ACC112 (cell line): ENCODE measurements at regions not wholly inside any gene's neighbourhood (a gene's known extent, or its start where the extent isn't known, plus 50 kb on each side); places are given as distances from the start of the nearest gene placed in this dataset.

Experiments used
- H2AFZ ChIP-seq: fragments of 200-600 bp; sonication (generic); one replicate; pipeline ENCODE4 v1.6.0; 2017; ENCODE audit warnings: antibody characterized with exemption, low read length; ENCODE audit not compliant: unreplicated experiment
- H3K27ac ChIP-seq: fragments of 200-600 bp; sonication (generic); 2 replicates; pipeline ENCODE4 v1.5.1; 2014; ENCODE audit warnings: low read depth, mild to moderate bottlenecking, antibody characterized with exemption, low read length, moderate library complexity
- H3K27me3 ChIP-seq: fragments of 200-600 bp; sonication (generic); 2 replicates; pipeline ENCODE4 v1.6.1; 2014; ENCODE audit warnings: mild to moderate bottlenecking, antibody characterized with exemption, low read length, moderate library complexity, mixed read lengths; ENCODE audit not compliant: insufficient read depth
- H3K36me3 ChIP-seq: fragments of 200-600 bp; sonication (generic); 2 replicates; pipeline ENCODE4 v1.6.1; 2016; ENCODE audit warnings: mild to moderate bottlenecking, antibody characterized with exemption, low read length, moderate library complexity, mixed read lengths; ENCODE audit not compliant: insufficient read depth
- H3K4me1 ChIP-seq: fragments of 200-600 bp; sonication (generic); one replicate; pipeline ENCODE4 v1.6.1; 2016; ENCODE audit warnings: low read length, mixed read lengths; ENCODE audit not compliant: insufficient read depth, unreplicated experiment, control insufficient read depth
- H3K4me3 ChIP-seq: fragments of 200-600 bp; sonication (generic); 2 replicates; pipeline ENCODE4 v1.5.1; 2014; ENCODE audit warnings: mild to moderate bottlenecking, low read depth, low read length
- H3K79me2 ChIP-seq: fragments of 200-600 bp; sonication (generic); one replicate; pipeline ENCODE4 v1.6.0; 2016; ENCODE audit warnings: low read length; ENCODE audit not compliant: control insufficient read depth, unreplicated experiment, insufficient read depth

DNA sequence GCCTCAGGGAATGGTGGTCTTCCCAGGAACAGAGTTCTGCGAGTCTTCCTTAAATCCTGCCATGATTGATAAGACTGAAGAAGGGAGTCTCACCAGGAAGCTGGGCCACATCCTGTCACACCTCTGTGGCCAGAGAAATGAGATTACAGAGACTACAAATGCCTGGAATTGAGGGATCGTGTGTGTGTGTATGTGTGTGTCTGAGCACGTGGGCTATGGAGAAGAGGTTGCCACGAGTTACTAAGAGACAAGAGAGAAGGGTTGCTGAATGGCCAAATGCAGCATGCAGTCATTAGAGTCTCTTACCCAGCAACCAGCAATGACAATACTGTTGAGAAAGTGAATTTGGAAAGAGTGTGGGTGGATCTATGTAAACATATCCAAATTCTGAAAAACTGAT, 443.1 kb downstream of the MFSD1 start:
- no peaks in the 10 kb centered on the region for H3K79me2 ChIP-seq
- no peak overlapping the region for H3K4me3 ChIP-seq
- H3K4me1 ChIP-seq, result no peaks in the 10 kb centered on the region
- H3K27me3 ChIP-seq, result no peaks in the 10 kb centered on the region
- H3K36me3 ChIP-seq, result no peaks in the 10 kb centered on the region
- H3K27ac ChIP-seq, result no peak overlapping the region
- no peak overlapping the region for H2AFZ ChIP-seq

DNA sequence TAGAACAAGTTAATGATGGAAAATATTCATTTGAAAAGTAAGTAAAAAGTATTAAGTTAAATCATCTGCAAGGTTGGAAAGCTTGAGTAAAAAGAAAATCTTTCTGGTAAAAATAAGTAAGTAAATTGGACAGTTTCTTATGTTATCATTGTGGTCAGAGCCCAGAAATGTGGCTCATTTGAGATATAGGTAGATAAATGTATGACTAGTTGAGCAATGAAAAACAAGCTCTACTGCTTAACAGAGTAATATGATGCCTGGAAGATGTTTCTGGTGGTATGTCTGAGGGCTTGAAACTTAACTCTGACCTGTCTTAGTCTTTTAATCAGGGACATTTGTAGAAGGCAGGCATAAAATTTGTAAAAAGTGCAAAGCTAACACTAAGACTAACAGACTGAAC, 444.0 kb downstream of the MFSD1 start:
- Histone ChIP-seq H3K4me3 (no peak overlapping the region), H3K27ac (no peak overlapping the region)

DNA sequence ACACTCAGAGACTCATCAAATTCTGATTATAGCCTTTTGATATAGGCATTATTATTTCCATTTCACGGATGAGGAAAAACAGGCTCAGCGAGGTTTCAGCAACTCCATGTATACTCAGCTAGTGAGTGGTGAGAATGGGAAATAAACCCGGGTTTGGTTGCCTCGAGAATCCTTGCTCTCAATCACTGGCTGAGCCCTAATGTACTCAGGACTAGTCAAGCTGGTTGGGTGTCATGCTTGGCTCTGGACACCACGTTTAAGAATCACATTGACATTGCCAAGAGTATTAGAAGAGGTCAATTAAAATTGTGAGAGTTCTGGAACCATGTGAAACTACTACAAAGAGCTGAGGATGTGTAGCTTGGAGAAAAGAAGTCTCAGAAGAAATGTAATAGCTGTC, 444.5 kb downstream of the MFSD1 start:
- Histone ChIP-seq H3K27ac (no peak overlapping the region), H3K36me3 (no peaks in the 10 kb centered on the region), H3K4me3 (no peak overlapping the region), H2AFZ (no peak overlapping the region), H3K79me2 (no peaks in the 10 kb centered on the region), H3K4me1 (peaks cover 7% of the 10 kb centered on the region), H3K27me3 (no peaks in the 10 kb centered on the region)

More for the DNA sequence above, 444.0 kb downstream of the MFSD1 start:
- H3K36me3 ChIP-seq, result no peaks in the 10 kb centered on the region
- H3K4me1 ChIP-seq, result peaks cover 2% of the 10 kb centered on the region
- no peak overlapping the region for H2AFZ ChIP-seq
- H3K27me3 ChIP-seq, result no peaks in the 10 kb centered on the region
- H3K79me2 ChIP-seq, result no peaks in the 10 kb centered on the region

DNA sequence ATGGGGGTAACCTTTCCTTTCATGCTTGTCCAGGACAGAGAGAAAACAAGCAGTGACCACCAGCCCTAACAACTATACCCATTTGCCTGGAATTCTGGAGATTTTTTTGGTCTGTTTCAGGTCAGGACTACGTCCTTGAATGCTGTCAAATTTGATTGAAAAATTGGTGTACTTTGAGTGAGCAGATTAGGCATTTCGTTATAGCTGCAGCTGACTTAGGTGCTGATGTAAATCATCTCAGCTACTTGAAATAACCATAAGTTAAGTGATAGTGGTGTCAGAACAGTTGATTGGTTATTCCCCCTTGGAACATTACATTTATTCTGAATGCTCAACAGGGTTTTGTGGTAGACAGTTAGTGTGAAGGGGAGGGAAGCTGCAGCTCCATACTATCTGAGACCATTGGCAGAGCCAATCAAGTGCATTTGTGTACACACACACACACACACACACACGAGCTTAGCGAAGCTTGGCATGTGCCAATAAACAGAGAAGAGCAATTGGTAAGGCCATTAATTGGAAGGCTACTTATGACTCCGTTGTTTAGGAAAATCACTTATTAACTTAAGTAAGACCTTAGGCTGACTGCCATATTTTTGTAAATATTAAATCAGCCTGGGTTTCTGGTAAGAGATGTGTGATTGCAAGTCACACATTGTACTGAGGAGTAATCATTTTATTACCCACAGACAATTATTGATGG, 447.8 kb downstream of the MFSD1 start:
- no peaks in the 10 kb centered on the region for H3K79me2 ChIP-seq
- no peak overlapping the region for H3K4me3 ChIP-seq
- no peaks in the 10 kb centered on the region for H3K27me3 ChIP-seq
- peaks cover 33% of the 10 kb centered on the region for H3K4me1 ChIP-seq
- no peaks in the 10 kb centered on the region for H3K36me3 ChIP-seq
- no peak overlapping the region for H3K27ac ChIP-seq
- H2AFZ ChIP-seq, result no peak overlapping the region

DNA sequence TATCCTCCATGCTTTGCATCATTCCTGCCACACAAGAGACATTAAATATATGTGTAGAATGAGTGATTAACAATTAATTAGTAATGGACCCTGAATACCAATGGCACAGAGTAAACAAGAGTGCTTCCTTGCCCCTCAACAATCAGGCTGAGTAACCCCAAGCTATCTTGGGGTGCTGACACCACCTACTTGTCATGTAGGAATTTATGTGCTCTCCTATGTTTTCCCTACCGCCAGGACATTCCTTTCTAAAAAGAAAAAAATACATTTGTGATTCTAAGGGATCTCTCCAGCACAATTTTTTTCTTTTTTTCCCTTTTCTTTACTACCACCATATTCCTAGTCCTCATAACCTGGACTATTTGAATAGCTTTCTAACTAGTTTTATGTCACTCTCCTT, 449.1 kb downstream of the MFSD1 start:
- peaks cover 33% of the 10 kb centered on the region for H3K4me1 ChIP-seq
- no peak overlapping the region for H3K4me3 ChIP-seq
- no peak overlapping the region for H2AFZ ChIP-seq
- H3K27ac ChIP-seq, result no peak overlapping the region
- H3K27me3 ChIP-seq, result no peaks in the 10 kb centered on the region
- no peaks in the 10 kb centered on the region for H3K79me2 ChIP-seq
- H3K36me3 ChIP-seq, result no peaks in the 10 kb centered on the region

DNA sequence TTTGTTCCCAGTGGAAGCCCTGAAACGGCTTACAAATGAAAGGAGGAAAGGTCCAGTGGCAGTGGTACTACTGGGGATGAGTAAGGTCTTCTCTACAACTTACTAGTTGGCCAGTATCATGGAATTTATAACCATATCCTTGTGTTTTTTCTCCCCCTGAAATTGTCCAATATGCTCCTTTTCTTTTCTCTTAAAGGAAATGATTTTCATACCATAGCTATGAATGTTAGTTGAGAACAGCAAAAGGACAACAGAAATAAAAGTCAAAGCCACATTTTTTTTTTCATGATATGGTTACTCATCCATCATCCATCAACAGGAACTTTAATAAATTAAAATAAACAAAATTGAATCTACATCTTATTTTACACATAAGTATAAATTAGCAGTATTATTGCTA, 450.4 kb downstream of the MFSD1 start:
- Histone ChIP-seq H3K4me3 (0 out of 2 replicates have a peak overlapping the region, but pooled peaks have one; percentile 32), H3K36me3 (no peaks in the 10 kb centered on the region), H3K27ac (peak overlapping the region; percentile 81), H3K4me1 (peaks cover 33% of the 10 kb centered on the region), H3K27me3 (no peaks in the 10 kb centered on the region), H2AFZ (peak overlapping the region; percentile 27), H3K79me2 (no peaks in the 10 kb centered on the region)

DNA sequence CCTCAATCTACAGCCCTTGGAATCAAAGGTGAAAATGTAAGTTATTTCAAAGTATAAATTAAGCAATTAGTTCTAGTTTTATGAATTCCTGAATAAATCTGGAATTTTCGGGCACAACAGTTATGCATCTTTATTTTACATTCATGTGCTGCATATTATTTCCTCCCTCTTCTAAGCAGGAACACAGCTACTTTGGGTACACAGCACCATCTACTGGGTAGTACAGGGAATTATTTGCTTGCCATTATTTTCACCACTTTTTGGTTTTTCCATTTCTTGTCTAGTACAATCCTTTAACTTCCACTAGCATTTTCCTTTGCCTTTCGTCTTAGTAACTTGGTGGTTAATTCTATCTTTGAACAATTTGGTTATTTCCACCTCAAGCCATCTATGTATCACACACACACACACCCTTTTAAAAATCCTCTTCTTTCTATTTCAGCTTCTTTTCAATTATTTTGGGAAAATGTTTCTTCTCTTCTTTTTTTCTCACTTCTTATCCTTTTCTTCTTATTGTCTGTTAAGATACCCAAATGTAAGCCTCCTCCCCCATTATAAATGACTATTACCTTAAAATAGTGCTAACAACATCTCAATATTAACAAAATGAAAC, 451.0 kb downstream of the MFSD1 start:
- Histone ChIP-seq H3K27me3 (no peaks in the 10 kb centered on the region), H2AFZ (peak overlapping the region; percentile 78), H3K79me2 (no peaks in the 10 kb centered on the region), H3K36me3 (no peaks in the 10 kb centered on the region), H3K27ac (peak overlapping the region; percentile 47; the same call in 1 of the 2 replicates), H3K4me1 (peaks cover 33% of the 10 kb centered on the region), H3K4me3 (no peak overlapping the region)

DNA sequence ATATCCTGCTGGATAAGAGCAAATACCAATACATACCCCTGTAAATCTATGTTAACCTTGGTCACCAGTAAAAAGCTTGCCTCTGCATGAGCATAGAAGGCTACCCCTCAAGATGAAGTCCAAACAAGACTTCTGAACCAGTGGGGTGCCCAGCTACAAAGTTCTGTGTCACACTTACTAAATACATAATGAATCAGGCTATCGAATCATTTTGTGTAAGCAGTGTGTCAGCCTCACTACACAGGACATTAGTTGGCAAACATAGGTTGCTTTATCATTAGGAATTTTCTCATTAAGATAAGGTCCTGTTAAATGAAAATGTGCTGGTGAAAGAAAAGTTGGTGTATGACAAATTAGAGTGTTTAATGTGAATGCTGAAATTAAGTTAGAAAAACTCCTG, 452.0 kb downstream of the MFSD1 start:
- Histone ChIP-seq H3K4me1 (peaks cover 33% of the 10 kb centered on the region), H2AFZ (peak overlapping the region; percentile 84), H3K36me3 (no peaks in the 10 kb centered on the region), H3K27ac (no peak overlapping the region), H3K4me3 (no peak overlapping the region), H3K79me2 (no peaks in the 10 kb centered on the region), H3K27me3 (no peaks in the 10 kb centered on the region)

DNA sequence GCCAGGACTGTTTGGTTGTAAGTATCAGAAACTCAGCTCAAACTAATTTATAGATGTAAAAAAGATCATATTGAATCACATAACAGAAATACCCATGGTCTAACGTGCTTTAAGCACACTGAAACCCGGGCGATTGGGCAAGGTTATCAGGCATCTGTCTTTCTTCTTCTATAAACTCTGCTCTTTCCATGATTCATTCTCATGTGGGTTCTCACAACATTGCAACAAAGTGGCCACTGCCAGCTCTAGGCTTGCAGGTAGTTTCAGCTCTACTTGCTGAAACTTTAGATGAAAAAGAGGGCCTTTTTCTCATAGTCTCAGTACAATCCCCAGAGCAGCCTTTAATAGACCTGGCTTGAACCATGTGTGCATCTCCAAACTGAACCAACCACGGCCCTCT, 456.1 kb downstream of the MFSD1 start:
- Histone ChIP-seq H3K27me3 (no peaks in the 10 kb centered on the region), H2AFZ (no peak overlapping the region), H3K27ac (no peak overlapping the region), H3K4me1 (peaks cover 13% of the 10 kb centered on the region), H3K4me3 (no peak overlapping the region), H3K79me2 (no peaks in the 10 kb centered on the region), H3K36me3 (no peaks in the 10 kb centered on the region)

DNA sequence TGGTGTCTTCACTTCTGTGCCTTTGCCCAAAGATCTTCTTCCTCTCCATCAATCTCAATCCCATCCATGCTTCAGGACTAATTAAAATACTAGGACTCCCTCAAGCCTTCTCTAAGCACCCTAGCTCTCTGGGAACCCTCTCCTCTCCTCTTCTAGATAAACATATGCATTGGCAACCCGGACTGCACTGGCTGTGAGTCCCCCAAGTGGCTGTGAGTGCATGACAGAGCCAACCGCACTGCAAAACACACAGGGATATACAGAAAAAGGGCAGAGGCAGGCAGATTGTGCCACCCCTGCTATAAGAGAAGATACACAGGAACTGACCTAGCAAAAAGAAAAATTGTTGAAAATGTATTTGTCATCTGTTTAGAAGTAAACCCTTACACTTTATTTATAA, 457.1 kb downstream of the MFSD1 start:
- Histone ChIP-seq H3K4me1 (peaks cover 3% of the 10 kb centered on the region), H3K4me3 (no peak overlapping the region), H3K27ac (no peak overlapping the region), H3K27me3 (no peaks in the 10 kb centered on the region), H2AFZ (no peak overlapping the region), H3K79me2 (no peaks in the 10 kb centered on the region), H3K36me3 (no peaks in the 10 kb centered on the region)

DNA sequence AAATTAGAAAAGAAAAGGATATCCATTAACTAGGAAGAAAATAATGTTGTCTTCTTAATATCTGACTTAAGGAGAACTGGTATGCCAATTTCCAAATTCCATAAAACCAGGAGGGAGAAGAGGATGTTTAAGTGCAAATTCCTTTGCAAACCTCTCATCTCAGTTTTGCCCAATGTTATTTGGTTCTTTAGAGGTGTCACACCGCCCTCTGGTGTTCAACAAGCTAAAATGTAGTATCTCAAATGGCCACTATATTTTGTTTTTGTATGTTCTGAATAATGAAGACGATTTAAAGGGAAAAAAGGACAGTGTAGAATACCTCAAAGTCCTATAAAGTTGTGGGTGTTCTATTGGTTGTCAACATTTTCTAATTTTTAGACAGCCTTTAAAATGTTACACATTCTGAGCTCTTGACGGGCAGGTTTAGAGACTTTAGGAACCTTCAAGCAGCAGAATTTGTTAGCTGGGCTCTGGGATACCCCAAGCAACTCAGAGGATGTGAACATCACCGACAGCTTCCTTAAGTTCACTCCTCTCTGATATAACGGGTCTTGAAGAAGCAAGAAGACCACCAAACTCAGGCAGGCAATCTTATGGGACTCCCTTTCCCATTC, 458.3 kb downstream of the MFSD1 start:
- H3K4me3 ChIP-seq, result no peak overlapping the region
- no peaks in the 10 kb centered on the region for H3K27me3 ChIP-seq
- no peaks in the 10 kb centered on the region for H3K4me1 ChIP-seq
- H3K27ac ChIP-seq, result no peak overlapping the region
- no peaks in the 10 kb centered on the region for H3K79me2 ChIP-seq
- H3K36me3 ChIP-seq, result no peaks in the 10 kb centered on the region
- H2AFZ ChIP-seq, result peak overlapping the region; percentile 36
